Heart right ventricle (tissue), 16 donors: ENCODE measurements at regions not wholly inside any gene's neighbourhood (a gene's known extent, or its start where the extent isn't known, plus 50 kb on each side); places are given as distances from the start of the nearest gene placed in this dataset.
A peak's percentile ranks its signal among the peaks of the same experiment; 100 is the strongest.

Source experiments
- ATAC-seq, 8 donors: fragments of 200-7000 bp; cut with Tn5 transposase; one replicate each; pipeline ENCODE4 v1.9.1; 2020; ENCODE audit warnings: mild to moderate bottlenecking in 8 of 8, moderate library complexity in 8 of 8, moderate number of reproducible peaks in 1 of 8
- DNase-seq, 2 donors: peaks; one replicate each; pipeline ENCODE4 v3.0.0-alpha.2; 2020
- H3K27ac ChIP-seq, 10 donors: fragments of 200-600 bp; sonication (generic) in 2 of 10; one replicate each; pipeline versions ENCODE4 v1.5.0 to v1.8.0; 2020 to 2022; ENCODE audit warnings: mild to moderate bottlenecking in 3 of 10
- H3K27me3 ChIP-seq, 7 donors: fragments of 200-600 bp; one replicate each; pipeline ENCODE4 v1.8.0; 2021 to 2022; ENCODE audit warnings: mild to moderate bottlenecking in 2 of 7
- H3K36me3 ChIP-seq, 9 donors: fragments of 200-600 bp; sonication (generic) in 1 of 9; one replicate each; pipeline versions ENCODE4 v1.5.0 to v1.8.0; 2020 to 2022; ENCODE audit warnings: mild to moderate bottlenecking in 2 of 9
- H3K4me1 ChIP-seq, 9 donors: fragments of 200-600 bp; sonication (generic) in 1 of 9; one replicate each; pipeline versions ENCODE4 v1.5.0 to v1.8.0; 2020 to 2022; ENCODE audit warnings: mild to moderate bottlenecking in 4 of 9
- H3K4me3 ChIP-seq, 10 donors: fragments of 200-600 bp; sonication (generic) in 2 of 10; one replicate each; pipeline versions ENCODE4 v1.5.0 to v1.8.0; 2020 to 2022; ENCODE audit warnings: mild to moderate bottlenecking in 7 of 10, moderate library complexity in 2 of 10
- H3K9me3 ChIP-seq, 11 donors: fragments of 200-600 bp in 10 of 11; sonication (generic) in 2 of 11; one replicate each; pipeline versions ENCODE4 v1.5.0 to v1.8.0; 2013 to 2022; ENCODE audit warnings: mild to moderate bottlenecking in 2 of 11, control low read depth in 1 of 11, moderate library complexity in 1 of 11
- CTCF ChIP-seq, 9 donors: fragments of 200-600 bp; sonication (generic) in 2 of 9; IDR thresholded peaks; one replicate each; pipeline versions ENCODE4 v1.5.0 to v1.8.0; 2021 to 2022; ENCODE audit warnings: antibody characterized with exemption in 9 of 9, mild to moderate bottlenecking in 5 of 9, moderate library complexity in 1 of 9
- WGBS, 2 donors: extraction: QIAGEN DNeasy Blood & Tissue Kit; methylation state at CpG; one replicate each; pipeline ENCODE4 v1.1.7; 2013; ENCODE audit warnings: inconsistent platforms in 1 of 2; 5-methylcytosine and 5-hydroxymethylcytosine counted together
- intact Hi-C, 10 donors: fragments of 100-400 bp; cut with DNase I; formaldehyde crosslinking; loops; one replicate each; pipeline versions ENCODE4 v1.11.1 to v1.14.2; 2022
- donor health status: Arrhythmogenic right ventricular cardiomyopathy.
- donor health status: ischemic (EF 13 %, LVEDD 7.1; RV severe dilation, severe dysfunction).
- donor health status: healthy with polysubstance abuse.
- donor health status: DM: no; HTN: yes; CAD: no.
- donor health status: DM: no; HTN: no; CAD: no.
- donor health status: ischemic (EF 25% LVEDD 6.9; RV normal size, moderate dysfunction).
- donor health status: ischemic (EF 25% LVEDD 5.7; RV mildly dilated, moderate dysfunction).
- donor health status: healthy.
- donor health status: DM: yes; HTN: yes; CAD: no.
- donor health status: Ischemic cardiomyopathy.
- donor health status: ischemic (EF 35%, LVEDD 5.7; RV mildly dilated, moderate dysfunction).
- donor health status: nonischemic (EF 11% LVEDD 7.7; RV severe dilation, severe dysfunction).
- donor health status: DM: yes; HTN: yes; CAD: no.
- donor health status: PGD.
- donor health status: ischemic (EF 29% LVEDD 5.4; RV normal size, mild dysfunction).
- donor health status: nonischemic (EF 23%, LVEDD 6.1; RV moderate dilation, normal function).

DNA sequence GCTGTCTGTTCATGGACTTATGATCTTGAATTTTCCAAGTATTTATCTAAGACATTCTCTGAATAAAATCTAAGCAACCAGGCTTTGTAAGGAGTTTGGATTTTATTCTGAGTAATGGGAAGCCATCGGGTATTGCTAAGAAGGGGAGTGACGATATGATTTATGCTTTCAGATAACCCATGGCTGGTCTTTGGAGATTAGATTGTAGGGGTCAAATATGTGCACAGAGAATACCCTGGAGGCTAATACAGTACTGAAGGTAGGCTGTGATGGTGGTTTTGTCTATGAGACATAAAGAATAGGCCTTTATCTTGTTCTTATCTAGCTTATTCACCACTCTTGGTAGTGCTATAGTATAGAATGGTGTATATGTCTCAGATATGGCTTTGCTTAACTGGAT is 60.0 kb upstream of the C5orf46 start:
- DNase-seq, result no peak
- Histone ChIP-seq H3K9me3 (no peaks in the 10 kb centered on the region), H3K27me3 (peaks cover 0 to 2% (median 0%) of the 10 kb centered on the region in 7 donors), H3K4me3 (no peak overlapping the region), H3K36me3 (no peaks in the 10 kb centered on the region), H3K27ac (peak overlapping the region in 1 of 10 donors; percentile 78), H3K4me1 (peaks cover 0 to 36% (median 15%) of the 10 kb centered on the region in 9 donors)
- no peak for TF ChIP-seq CTCF (IDR thresholded peaks at IDR 0.05)
- ATAC-seq, result no peak
- intact Hi-C loops, result no loop called here
- 56 to 60% methylated on average over 2 of the region's 2 CpGs for WGBS, 2 donors

GRCh38 chr5:147965715-147966114 is 59.4 kb upstream of the C5orf46 start:
- Histone ChIP-seq H3K27ac (peak overlapping the region in 3 of 10 donors; percentile 69 to 89 (median 78)), H3K36me3 (no peaks in the 10 kb centered on the region), H3K9me3 (no peaks in the 10 kb centered on the region), H3K4me3 (no peak overlapping the region), H3K27me3 (peaks cover 0 to 2% (median 0%) of the 10 kb centered on the region in 7 donors), H3K4me1 (peaks cover 0 to 36% (median 15%) of the 10 kb centered on the region in 9 donors)
- DNase-seq, result no peak
- no peak for TF ChIP-seq CTCF (IDR thresholded peaks at IDR 0.05)
- ATAC-seq, result no peak
- intact Hi-C loops, result loop anchor here in 1 of 10 donors (2.0 kb wide), 1 partner anchor 59 kb away; no protein-coding TSS in a partner anchor

- ATAC-seq, result peak; percentile 58 to 95 (median 91)
- peaks cover 0 to 2% (median 0%) of the 10 kb centered on the region in 7 donors for H3K27me3 ChIP-seq
- WGBS, 2 donors, result 32 to 40% methylated on average over 4 of the region's 4 CpGs
- peaks cover 0 to 36% (median 15%) of the 10 kb centered on the region in 9 donors for H3K4me1 ChIP-seq
- H3K36me3 ChIP-seq, result no peaks in the 10 kb centered on the region
- DNase-seq, result peak; percentile 7 to 44
- intact Hi-C loops, result loop anchor here in 1 of 10 donors (2.0 to 5.0 kb wide), 2 partner anchors 61 to 128 kb away; no protein-coding TSS in a partner anchor
- no peak for TF ChIP-seq CTCF (IDR thresholded peaks at IDR 0.05)
- no peaks in the 10 kb centered on the region for H3K9me3 ChIP-seq
- peak overlapping the region; percentile 59 to 89 (median 74) for H3K27ac ChIP-seq
- no peak overlapping the region for H3K4me3 ChIP-seq
Observed at GRCh38 chr5:147963948-147964693, 57.8 kb upstream of the C5orf46 start.

DNA sequence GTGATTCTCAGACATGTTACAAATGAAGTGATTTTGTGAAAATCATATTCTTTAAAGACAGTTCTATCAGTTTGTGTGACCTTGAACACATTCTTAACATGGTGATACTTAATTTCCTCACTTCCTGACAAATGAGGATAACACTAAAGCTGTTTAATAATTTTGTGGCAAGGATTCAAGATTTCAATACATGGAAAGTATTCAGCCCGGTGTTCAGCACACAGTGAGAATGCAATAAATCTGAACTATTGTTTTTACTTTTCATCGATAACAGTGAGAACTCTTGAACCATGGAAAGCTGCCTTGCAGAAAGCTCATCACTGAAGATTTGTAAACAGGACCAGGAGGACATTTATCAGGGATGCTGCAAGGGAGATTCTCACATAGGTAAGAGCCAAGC is 57.1 kb upstream of the C5orf46 start:
- Histone ChIP-seq H3K27ac (peak overlapping the region; percentile 59 to 89 (median 74)), H3K27me3 (no peaks in the 10 kb centered on the region), H3K9me3 (no peaks in the 10 kb centered on the region), H3K4me1 (peaks cover 0 to 36% (median 15%) of the 10 kb centered on the region in 9 donors), H3K4me3 (no peak overlapping the region), H3K36me3 (no peaks in the 10 kb centered on the region)
- no peak for TF ChIP-seq CTCF (IDR thresholded peaks at IDR 0.05)
- WGBS, 2 donors, result 55 to 67% methylated on average over 2 of the region's 2 CpGs
- DNase-seq (no peak), ATAC-seq (peak in 2 of 8 donors; percentile 36 to 41)
- intact Hi-C loops, result loop anchor here in 1 of 10 donors (5.0 kb wide), 1 partner anchor 129 kb away; no protein-coding TSS in a partner anchor
